B cell (primary cell): ENCODE measurements at regions not wholly inside any gene's neighbourhood (a gene's known extent, or its start where the extent isn't known, plus 50 kb on each side); places are given as distances from the start of the nearest gene placed in this dataset.

Experiments
- CTCF ChIP-seq: fragments of 200-600 bp; IDR thresholded peaks from one replicate; pipeline ENCODE4 v1.8.0; 2022; ENCODE audit warnings: antibody characterized with exemption, mild to moderate bottlenecking
- EZH2 ChIP-seq: IDR thresholded peaks from 2 replicates; pipeline ENCODE4 v1.6.1; 2012; ENCODE audit warnings: borderline replicate concordance, low read depth, mild to moderate bottlenecking, moderate library complexity, low read length; ENCODE audit not compliant: insufficient read depth, poor library complexity, severe bottlenecking

- TF ChIP-seq CTCF, result no peak
- TF ChIP-seq EZH2, result no peak
Measured at GRCh38 chr18:40109252-40110049, 1845.6 kb upstream of the PIK3C3 start.
